OCI-LY7 (cell line): ENCODE measurements at regions not wholly inside any gene's neighbourhood (a gene's known extent, or its start where the extent isn't known, plus 50 kb on each side); places are given as distances from the start of the nearest gene placed in this dataset.

Source experiments
- CTCF ChIP-seq: fragments of 200-600 bp; sonication (generic); conservative IDR thresholded peaks from 2 replicates; pipeline ENCODE4 v1.5.1; 2014; ENCODE audit warnings: mild to moderate bottlenecking, antibody characterized with exemption, low read length, moderate library complexity, mixed read lengths
- EZH2phosphoT487 ChIP-seq: fragments of 200-600 bp; sonication (generic); IDR thresholded peaks from 2 replicates; pipeline ENCODE4 v1.6.1; 2018; ENCODE audit warnings: low read depth, borderline replicate concordance, mild to moderate bottlenecking, mixed run types, antibody characterized with exemption, low read length, moderate library complexity, mixed read lengths

- TF ChIP-seq CTCF: no peak
- TF ChIP-seq EZH2phosphoT487: no peak
These were observed 539.1 kb downstream of the PLCL1 start for GRCh38 chr2:198343471-198343870.
